Vagina (tissue), 2 donors: ENCODE measurements at regions not wholly inside any gene's neighbourhood (a gene's known extent, or its start where the extent isn't known, plus 50 kb on each side); places are given as distances from the start of the nearest gene placed in this dataset.

Source experiments
- DNase-seq, 2 donors: peaks; one replicate each; pipeline ENCODE4 v3.0.0-alpha.2; 2017; ENCODE audit errors: extremely low spot score in 2 of 2
- H3K27ac ChIP-seq: fragments of 200-600 bp; sonication (generic); one replicate; pipeline ENCODE4 v1.5.1; 2019
- H3K27me3 ChIP-seq: fragments of 200-600 bp; sonication (generic); one replicate; pipeline ENCODE4 v1.5.1; 2019
- H3K36me3 ChIP-seq, 2 donors: fragments of 200-600 bp; sonication (generic); one replicate each; pipeline ENCODE4 v1.5.1; 2017 to 2019
- H3K4me1 ChIP-seq: fragments of 200-600 bp; sonication (generic); one replicate; pipeline ENCODE4 v1.5.1; 2019
- H3K4me3 ChIP-seq, 2 donors: fragments of 200-600 bp; sonication (generic); 1 replicate in 1 of 2; 2 replicates in 1 of 2; pipeline ENCODE4 v1.5.1; 2016 to 2019
- H3K9me3 ChIP-seq: fragments of 200-600 bp; sonication (generic); one replicate; pipeline ENCODE4 v1.5.1; 2019
- CTCF ChIP-seq, 3 experiments: fragments of 450-650 bp in 2 of 3; fragments of 200-600 bp in 1 of 3; sonication (generic) in 1 of 3; IDR thresholded peaks; one replicate each; pipeline ENCODE4 v1.5.1; 2017 to 2019; ENCODE audit warnings: antibody characterized with exemption in 3 of 3, mild to moderate bottlenecking in 2 of 3, moderate library complexity in 2 of 3
- POLR2A ChIP-seq, 2 donors: fragments of 450-650 bp; IDR thresholded peaks; one replicate each; pipeline ENCODE4 v1.6.1; 2017; ENCODE audit warnings: antibody characterized with exemption in 2 of 2, mild to moderate bottlenecking in 2 of 2, moderate library complexity in 2 of 2
- POLR2AphosphoS5 ChIP-seq, 2 donors: sonication (generic); formaldehyde crosslinking; IDR thresholded peaks; one replicate each; pipeline ENCODE4 v1.9.0; 2017; ENCODE audit warnings: antibody characterized with exemption in 2 of 2, mild to moderate bottlenecking in 2 of 2, low read depth in 1 of 2; ENCODE audit not compliant: insufficient read depth in 1 of 2
- intact Hi-C: fragments of 100-400 bp; cut with DNase I; formaldehyde crosslinking; loops from one replicate; pipeline ENCODE4 v1.15.1; 2023

- H3K27me3 ChIP-seq: no peaks in the 10 kb centered on the region
- no peak overlapping the region for H3K4me3 ChIP-seq
- H3K27ac ChIP-seq: peak overlapping the region; percentile 4
- intact Hi-C loops: no loop called here
- H3K36me3 ChIP-seq: no peaks in the 10 kb centered on the region
- TF ChIP-seq POLR2A (IDR thresholded peaks at IDR 0.05) (no peak), POLR2AphosphoS5 (IDR thresholded peaks at IDR 0.05; ENCODE audit: insufficient read depth in 1 of 2, low read depth in 1 of 2) (no peak), CTCF (IDR thresholded peaks at IDR 0.05) (no peak)
- no peaks in the 10 kb centered on the region for H3K4me1 ChIP-seq
- no peaks in the 10 kb centered on the region for H3K9me3 ChIP-seq
- no peak for DNase-seq
These were observed 366.1 kb downstream of the FBXO8 start for GRCh38 chr4:173917255-173917960.

GRCh38 chr4:173913496-173913895, 370.0 kb downstream of the FBXO8 start:
- DNase-seq: no peak
- H3K4me1 ChIP-seq: no peaks in the 10 kb centered on the region
- TF ChIP-seq POLR2A (IDR thresholded peaks at IDR 0.05) (no peak), POLR2AphosphoS5 (IDR thresholded peaks at IDR 0.05; ENCODE audit: insufficient read depth in 1 of 2, low read depth in 1 of 2) (no peak), CTCF (IDR thresholded peaks at IDR 0.05) (no peak)
- intact Hi-C loops: no loop called here
- H3K27ac ChIP-seq: no peak overlapping the region
- H3K9me3 ChIP-seq: no peaks in the 10 kb centered on the region
- no peaks in the 10 kb centered on the region for H3K36me3 ChIP-seq
- no peak overlapping the region for H3K4me3 ChIP-seq
- no peaks in the 10 kb centered on the region for H3K27me3 ChIP-seq

- H3K27me3 ChIP-seq: no peaks in the 10 kb centered on the region
- no peaks in the 10 kb centered on the region for H3K36me3 ChIP-seq
- H3K9me3 ChIP-seq: no peaks in the 10 kb centered on the region
- no peak for DNase-seq
- H3K4me1 ChIP-seq: no peaks in the 10 kb centered on the region
- H3K4me3 ChIP-seq: no peak overlapping the region
- H3K27ac ChIP-seq: no peak overlapping the region
- TF ChIP-seq POLR2A (IDR thresholded peaks at IDR 0.05) (no peak), POLR2AphosphoS5 (IDR thresholded peaks at IDR 0.05; ENCODE audit: insufficient read depth in 1 of 2, low read depth in 1 of 2) (no peak), CTCF (IDR thresholded peaks at IDR 0.05) (no peak)
- intact Hi-C loops: no loop called here
These were observed 371.1 kb downstream of the FBXO8 start for GRCh38 chr4:173912384-173912783.

- H3K27ac ChIP-seq: no peak overlapping the region
- intact Hi-C loops: no loop called here
- no peaks in the 10 kb centered on the region for H3K9me3 ChIP-seq
- no peak for DNase-seq
- H3K36me3 ChIP-seq: no peaks in the 10 kb centered on the region
- no peak overlapping the region for H3K4me3 ChIP-seq
- no peaks in the 10 kb centered on the region for H3K4me1 ChIP-seq
- no peaks in the 10 kb centered on the region for H3K27me3 ChIP-seq
- TF ChIP-seq POLR2AphosphoS5 (IDR thresholded peaks at IDR 0.05; ENCODE audit: insufficient read depth in 1 of 2, low read depth in 1 of 2): no peak
- TF ChIP-seq POLR2A (IDR thresholded peaks at IDR 0.05): no peak
- TF ChIP-seq CTCF (IDR thresholded peaks at IDR 0.05): no peak
These were observed 372.6 kb downstream of the FBXO8 start for GRCh38 chr4:173910891-173911290.

GRCh38 chr4:173909294-173909693, 374.2 kb downstream of the FBXO8 start:
- no peak for DNase-seq
- Histone ChIP-seq H3K36me3 (no peaks in the 10 kb centered on the region), H3K9me3 (no peaks in the 10 kb centered on the region), H3K4me1 (no peaks in the 10 kb centered on the region), H3K27me3 (no peaks in the 10 kb centered on the region), H3K27ac (no peak overlapping the region), H3K4me3 (no peak overlapping the region)
- intact Hi-C loops: no loop called here
- TF ChIP-seq POLR2A (IDR thresholded peaks at IDR 0.05): no peak
- TF ChIP-seq POLR2AphosphoS5 (IDR thresholded peaks at IDR 0.05; ENCODE audit: insufficient read depth in 1 of 2, low read depth in 1 of 2): no peak
- TF ChIP-seq CTCF (IDR thresholded peaks at IDR 0.05): no peak
